OCI-LY7 (cell line): ENCODE measurements at regions not wholly inside any gene's neighbourhood (a gene's known extent, or its start where the extent isn't known, plus 50 kb on each side); places are given as distances from the start of the nearest gene placed in this dataset.
A peak's percentile ranks its signal among the peaks of the same experiment; 100 is the strongest.

Experiments used
- BruUV-seq: library from RNA; stranded (reverse); fragments of 400-500 nt; replicated peaks from 2 replicates; lab custom pipeline; 2021; lab: Mats Ljungman, UMichigan
- CTCF ChIA-PET: fragments of 300-600 bp; sonication (Branson Sonifier 250); formaldehyde crosslinking; loops from one replicate; lab custom pipeline; 2022; ENCODE audit warnings: antibody characterized with exemption; ENCODE audit not compliant: unreplicated experiment; lab: Charles Lee
- POLR2A ChIA-PET: fragments of 300-600 bp; sonication (Branson Sonifier 250); formaldehyde crosslinking; loops from one replicate; lab custom pipeline; 2022; ENCODE audit warnings: antibody characterized with exemption; lab: Charles Lee
- DNase-seq: peaks from one replicate; pipeline ENCODE4 v3.0.0-alpha.2; 2015; ENCODE audit warnings: low spot score
- H2AFZ ChIP-seq: fragments of 200-600 bp; sonication (generic), shearing (Covaris generic); 2 replicates; pipeline ENCODE4 v1.6.1; 2014; ENCODE audit warnings: mild to moderate bottlenecking, antibody characterized with exemption, low read length, moderate library complexity
- H3K27ac ChIP-seq: fragments of 200-600 bp; sonication (generic); 2 replicates; pipeline ENCODE4 v1.5.1; 2014; ENCODE audit warnings: mixed run types, low read depth, mild to moderate bottlenecking, moderate library complexity, low read length, inconsistent platforms; ENCODE audit not compliant: poor library complexity, severe bottlenecking
- H3K36me3 ChIP-seq: fragments of 200-600 bp; sonication (generic); 2 replicates; pipeline ENCODE4 v1.6.1; 2014; ENCODE audit warnings: mild to moderate bottlenecking, antibody characterized with exemption, low read length, moderate library complexity, mixed read lengths; ENCODE audit not compliant: insufficient read depth
- H3K4me1 ChIP-seq: fragments of 200-600 bp; sonication (generic); 2 replicates; pipeline ENCODE4 v1.5.1; 2014; ENCODE audit warnings: mild to moderate bottlenecking, low read length; ENCODE audit not compliant: insufficient read depth, poor library complexity, severe bottlenecking
- H3K4me2 ChIP-seq: fragments of 200-600 bp; sonication (generic); 2 replicates; pipeline ENCODE4 v1.6.1; 2014; ENCODE audit warnings: mild to moderate bottlenecking, low read length
- H3K4me3 ChIP-seq: fragments of 200-600 bp; sonication (generic); 2 replicates; pipeline ENCODE4 v1.5.1; 2014; ENCODE audit warnings: mild to moderate bottlenecking, low read depth, low read length; ENCODE audit not compliant: poor library complexity, severe bottlenecking
- H3K79me2 ChIP-seq: fragments of 200-600 bp; sonication (generic); 2 replicates; pipeline ENCODE4 v1.6.1; 2016; ENCODE audit warnings: low read depth, mild to moderate bottlenecking, low read length, moderate library complexity, mixed read lengths; ENCODE audit not compliant: insufficient read depth
- H3K9me2 ChIP-seq: fragments of 200-600 bp; sonication (generic); 2 replicates; pipeline ENCODE4 v1.6.1; 2016; ENCODE audit warnings: mild to moderate bottlenecking, low read length, mixed read lengths; ENCODE audit not compliant: insufficient read depth
- H3K9me3 ChIP-seq: fragments of 200-600 bp; sonication (generic); 2 replicates; pipeline ENCODE4 v1.6.1; 2014; ENCODE audit warnings: mild to moderate bottlenecking, mixed run types, low read length, mixed read lengths
- H4K20me1 ChIP-seq: fragments of 200-600 bp; sonication (generic); 2 replicates; pipeline ENCODE4 v1.6.1; 2014; ENCODE audit warnings: mild to moderate bottlenecking, antibody characterized with exemption, low read length, moderate library complexity, mixed read lengths; ENCODE audit not compliant: insufficient read depth
- CTCF ChIP-seq: fragments of 200-600 bp; sonication (generic); conservative IDR thresholded peaks from 2 replicates; pipeline ENCODE4 v1.5.1; 2014; ENCODE audit warnings: mild to moderate bottlenecking, antibody characterized with exemption, low read length, moderate library complexity, mixed read lengths
- EZH2phosphoT487 ChIP-seq: fragments of 200-600 bp; sonication (generic); IDR thresholded peaks from 2 replicates; pipeline ENCODE4 v1.6.1; 2018; ENCODE audit warnings: low read depth, borderline replicate concordance, mild to moderate bottlenecking, mixed run types, antibody characterized with exemption, low read length, moderate library complexity, mixed read lengths
- intact Hi-C: fragments of 100-400 bp; cut with micrococcal nuclease; formaldehyde crosslinking; loops from one replicate; pipeline ENCODE4 v1.10.0; 2022; ENCODE audit not compliant: unreplicated experiment

DNA sequence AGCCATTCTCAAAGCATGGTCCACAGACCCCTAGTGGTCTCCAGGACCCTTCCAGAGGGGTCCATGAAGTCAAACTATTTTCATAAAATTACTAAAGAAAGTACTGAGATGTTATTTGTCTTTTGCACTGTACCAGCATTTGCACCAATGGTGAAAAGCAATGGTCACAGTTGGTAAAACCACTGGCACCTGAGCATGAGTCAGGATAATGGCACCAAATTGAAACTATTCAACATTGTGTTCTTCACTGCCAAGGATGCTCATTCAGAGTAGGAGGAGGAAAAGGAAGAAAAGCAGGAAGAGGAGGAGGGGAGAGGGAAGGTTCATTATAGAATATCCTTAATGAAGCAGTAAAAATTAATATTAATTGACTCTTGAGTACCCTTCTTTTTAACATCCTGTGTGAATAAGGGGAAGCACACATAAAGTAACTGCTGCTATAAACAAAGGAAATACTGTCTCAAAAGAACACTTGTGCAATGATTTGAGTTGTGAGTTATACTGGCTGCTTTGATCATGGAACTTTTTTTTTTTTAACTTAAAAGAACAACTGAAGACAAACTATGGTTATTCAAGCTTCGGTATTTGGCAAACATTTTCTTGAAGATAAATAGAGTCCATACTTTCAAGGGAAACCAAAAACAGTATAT lies 60.2 kb downstream of the MPP7 start:
- BruUV-seq = no TSS peak
- Histone ChIP-seq H3K9me2 (no peaks in the 10 kb centered on the region), H4K20me1 (no peaks in the 10 kb centered on the region), H3K9me3 (peaks cover 13% of the 10 kb centered on the region; the same call in 1 of the 2 replicates), H3K4me1 (peaks cover 12% of the 10 kb centered on the region), H3K79me2 (no peaks in the 10 kb centered on the region), H3K4me2 (peak overlapping the region; percentile 16; the same call in 1 of the 2 replicates), H3K27ac (no peak overlapping the region), H3K4me3 (no peak overlapping the region), H3K36me3 (no peaks in the 10 kb centered on the region; the same call in 1 of the 2 replicates), H2AFZ (no peak overlapping the region)
- ChIA-PET POLR2A (interaction anchor here (0.5 to 0.7 kb wide), 2 partner anchors 71 to 127 kb away, joined by 3 to 4 read pairs; no protein-coding TSS in a partner anchor), CTCF (no interaction called here)
- DNase-seq = peak; percentile 10
- intact Hi-C loops = loop anchor here (2.0 to 5.0 kb wide), 3 partner anchors 140 to 684 kb away; no protein-coding TSS in a partner anchor
- TF ChIP-seq CTCF = no peak
- TF ChIP-seq EZH2phosphoT487 = no peak

- Histone ChIP-seq H3K4me2 (no peak overlapping the region), H3K36me3 (no peaks in the 10 kb centered on the region; the same call in 1 of the 2 replicates), H3K79me2 (no peaks in the 10 kb centered on the region), H2AFZ (no peak overlapping the region), H3K4me3 (no peak overlapping the region), H4K20me1 (no peaks in the 10 kb centered on the region), H3K4me1 (peaks cover 12% of the 10 kb centered on the region), H3K9me2 (no peaks in the 10 kb centered on the region), H3K9me3 (peaks cover 13% of the 10 kb centered on the region; the same call in 1 of the 2 replicates), H3K27ac (no peak overlapping the region)
- intact Hi-C loops = loop anchor here (2.0 to 5.0 kb wide), 4 partner anchors 63 to 683 kb away; no protein-coding TSS in a partner anchor
- DNase-seq = peak; percentile 62
- CTCF ChIA-PET = no interaction called here
- POLR2A ChIA-PET = no interaction called here
- TF ChIP-seq CTCF = peak; percentile 99
- no peak for TF ChIP-seq EZH2phosphoT487
- no TSS peak for BruUV-seq
Observed at GRCh38 chr10:28241741-28242399, 61.0 kb downstream of the MPP7 start.
